ENCODE measurements at regions not wholly inside any gene's neighbourhood (a gene's known extent, or its start where the extent isn't known, plus 50 kb on each side); places are given as distances from the start of the nearest gene placed in this dataset.

DNA sequence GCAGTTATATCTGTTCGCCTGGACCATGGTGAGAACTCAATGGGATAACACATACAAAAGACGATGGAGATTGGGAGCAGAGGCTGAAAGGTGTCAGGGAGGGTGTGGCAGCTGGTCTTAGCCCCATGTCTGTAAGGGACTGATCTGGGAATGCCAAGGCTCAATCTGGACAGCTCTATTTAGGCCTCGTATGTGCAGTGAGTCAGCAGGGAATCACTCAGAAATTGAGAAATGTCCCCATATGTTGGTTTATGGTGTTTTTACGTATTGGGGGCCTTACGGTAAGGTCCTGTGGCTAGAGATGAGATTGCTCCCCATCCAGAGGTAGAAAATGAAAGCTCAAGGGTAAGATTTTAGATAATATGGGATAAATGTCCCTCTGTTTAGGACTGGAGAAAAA lies 71.4 kb upstream of the TTC29 start:
- Histone ChIP-seq H3K4me3 (no peak overlapping the region), H3K27ac (no peak overlapping the region), H3K36me3 (no peaks in the 10 kb centered on the region), H3K9me3 (no peaks in the 10 kb centered on the region), H3K4me1 (no peaks in the 10 kb centered on the region), H3K27me3 (replicated peaks in 1 of 7) (no peaks in the 10 kb centered on the region)
- no peak for DNase-seq
- TF ChIP-seq POLR2A (IDR thresholded peaks at IDR 0.05), result no peak
- no peak for TF ChIP-seq POLR2AphosphoS5 (IDR thresholded peaks at IDR 0.05)
- TF ChIP-seq, protein P1, sequence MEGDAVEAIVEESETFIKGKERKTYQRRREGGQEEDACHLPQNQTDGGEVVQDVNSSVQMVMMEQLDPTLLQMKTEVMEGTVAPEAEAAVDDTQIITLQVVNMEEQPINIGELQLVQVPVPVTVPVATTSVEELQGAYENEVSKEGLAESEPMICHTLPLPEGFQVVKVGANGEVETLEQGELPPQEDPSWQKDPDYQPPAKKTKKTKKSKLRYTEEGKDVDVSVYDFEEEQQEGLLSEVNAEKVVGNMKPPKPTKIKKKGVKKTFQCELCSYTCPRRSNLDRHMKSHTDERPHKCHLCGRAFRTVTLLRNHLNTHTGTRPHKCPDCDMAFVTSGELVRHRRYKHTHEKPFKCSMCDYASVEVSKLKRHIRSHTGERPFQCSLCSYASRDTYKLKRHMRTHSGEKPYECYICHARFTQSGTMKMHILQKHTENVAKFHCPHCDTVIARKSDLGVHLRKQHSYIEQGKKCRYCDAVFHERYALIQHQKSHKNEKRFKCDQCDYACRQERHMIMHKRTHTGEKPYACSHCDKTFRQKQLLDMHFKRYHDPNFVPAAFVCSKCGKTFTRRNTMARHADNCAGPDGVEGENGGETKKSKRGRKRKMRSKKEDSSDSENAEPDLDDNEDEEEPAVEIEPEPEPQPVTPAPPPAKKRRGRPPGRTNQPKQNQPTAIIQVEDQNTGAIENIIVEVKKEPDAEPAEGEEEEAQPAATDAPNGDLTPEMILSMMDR (IDR thresholded peaks at IDR 0.05 in 8 of 11, conservative IDR thresholded peaks at IDR 0.05 in 3 of 11), result no peak
- intact Hi-C loops (cut with DNase I; ENCODE audit: low total_unique reads), result loop anchor here (5.0 kb wide), 1 partner anchor 80 kb away; no protein-coding TSS in a partner anchor
- 75 to 92% (median 80%) methylated on average over 5 of the region's 5 CpGs for WGBS, 5 donors

DNA sequence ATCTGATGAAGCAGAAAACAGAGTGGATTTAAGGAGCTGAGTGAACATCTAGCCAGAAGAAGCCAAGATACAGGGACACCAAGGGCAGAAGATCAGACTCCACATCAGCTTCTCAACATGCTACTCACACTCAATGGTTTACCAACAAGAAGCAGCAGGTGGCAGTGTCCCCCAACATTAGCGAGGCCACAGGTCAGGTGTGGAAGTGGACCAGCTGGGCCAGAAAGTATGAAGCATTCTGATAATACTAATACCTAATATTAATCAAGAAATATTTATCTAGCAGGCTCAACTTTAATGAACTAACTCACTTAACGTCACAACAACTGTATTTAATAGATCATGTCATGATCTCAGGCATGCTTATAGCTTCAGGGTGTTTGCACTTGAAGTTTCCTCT lies 73.4 kb upstream of the TTC29 start:
- no peaks in the 10 kb centered on the region for H3K9me3 ChIP-seq
- H3K27ac ChIP-seq, result no peak overlapping the region
- TF ChIP-seq POLR2A (IDR thresholded peaks at IDR 0.05), result no peak
- TF ChIP-seq, protein P1 (IDR thresholded peaks at IDR 0.05 in 8 of 11, conservative IDR thresholded peaks at IDR 0.05 in 3 of 11), result peak in 10 of 11 experiments; percentile 23 to 72 (median 61)
- H3K36me3 ChIP-seq, result no peaks in the 10 kb centered on the region
- DNase-seq, result peak; percentile 78
- H3K4me3 ChIP-seq, result no peak overlapping the region
- intact Hi-C loops (cut with DNase I; ENCODE audit: low total_unique reads), result loop anchor here (5.0 kb wide), 1 partner anchor 78 kb away; no protein-coding TSS in a partner anchor
- WGBS, 5 donors, result 53 to 71% (median 64%) methylated on average over 2 of the region's 2 CpGs
- no peaks in the 10 kb centered on the region for H3K27me3 ChIP-seq (replicated peaks in 1 of 7)
- no peaks in the 10 kb centered on the region for H3K4me1 ChIP-seq

DNA sequence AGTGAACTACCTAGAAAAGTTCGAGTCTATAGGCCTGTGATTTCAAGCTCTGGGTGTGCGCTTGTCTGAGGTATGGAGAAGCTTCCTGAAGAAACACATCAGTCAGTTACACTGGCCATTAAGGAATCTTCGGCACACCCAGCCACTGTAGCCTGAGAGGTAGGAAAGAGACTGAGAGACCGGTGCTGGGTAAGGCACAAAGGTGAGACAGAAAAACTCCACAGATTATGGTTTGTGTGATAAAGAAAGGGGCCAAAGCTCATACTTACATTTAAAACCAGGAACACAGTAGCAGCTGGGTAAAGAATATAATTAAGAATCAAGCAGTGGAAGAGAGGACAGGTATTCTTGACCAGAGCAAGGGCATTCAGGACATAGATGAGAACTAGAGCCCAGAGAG lies 74.8 kb upstream of the TTC29 start:
- H3K36me3 ChIP-seq, result no peaks in the 10 kb centered on the region
- no peaks in the 10 kb centered on the region for H3K9me3 ChIP-seq
- 84 to 90% (median 85%) methylated on average over 4 of the region's 4 CpGs for WGBS, 5 donors
- no peak overlapping the region for H3K27ac ChIP-seq
- no peak overlapping the region for H3K4me3 ChIP-seq
- no peak for TF ChIP-seq POLR2A (IDR thresholded peaks at IDR 0.05)
- TF ChIP-seq POLR2AphosphoS5 (IDR thresholded peaks at IDR 0.05), result no peak
- TF ChIP-seq, protein P1 (IDR thresholded peaks at IDR 0.05 in 8 of 11, conservative IDR thresholded peaks at IDR 0.05 in 3 of 11), result no peak
- no peaks in the 10 kb centered on the region for H3K4me1 ChIP-seq
- H3K27me3 ChIP-seq (replicated peaks in 1 of 7), result no peaks in the 10 kb centered on the region
- no peak for DNase-seq
- intact Hi-C loops (cut with DNase I; ENCODE audit: low total_unique reads), result no loop called here

DNA sequence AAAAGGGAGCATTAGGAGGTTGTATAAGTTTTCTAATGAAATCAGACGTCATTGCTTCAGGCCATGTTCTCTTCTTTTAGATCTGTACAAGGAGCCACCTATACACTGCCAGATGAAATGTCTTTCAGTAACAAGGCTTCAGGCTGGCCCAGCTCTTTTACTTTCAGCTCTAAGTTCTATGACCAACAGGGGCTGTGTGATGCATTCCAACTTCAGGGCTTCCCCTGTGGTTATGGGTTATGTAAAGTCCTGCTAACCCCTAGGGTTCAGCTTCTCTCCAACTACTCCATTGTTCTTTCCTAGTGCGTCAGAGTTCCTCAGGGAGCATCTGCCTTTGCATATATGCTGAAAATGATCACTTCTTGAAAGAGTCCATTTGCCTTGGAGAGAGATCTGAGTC lies 79.4 kb upstream of the TTC29 start:
- intact Hi-C loops (cut with DNase I; ENCODE audit: low total_unique reads), result no loop called here
- WGBS, 5 donors, result 84 to 97% (median 87%) methylated on average over 2 of the region's 2 CpGs

More for the DNA sequence above, 79.4 kb upstream of the TTC29 start:
- H3K36me3 ChIP-seq, result no peaks in the 10 kb centered on the region
- no peaks in the 10 kb centered on the region for H3K9me3 ChIP-seq
- no peak overlapping the region for H3K27ac ChIP-seq
- H3K27me3 ChIP-seq (replicated peaks in 1 of 7), result no peaks in the 10 kb centered on the region
- no peak for DNase-seq
- H3K4me1 ChIP-seq, result no peaks in the 10 kb centered on the region
- TF ChIP-seq POLR2AphosphoS5 (IDR thresholded peaks at IDR 0.05) (no peak), POLR2A (IDR thresholded peaks at IDR 0.05) (no peak)
- TF ChIP-seq, protein P1 (IDR thresholded peaks at IDR 0.05 in 8 of 11, conservative IDR thresholded peaks at IDR 0.05 in 3 of 11), result no peak
- no peak overlapping the region for H3K4me3 ChIP-seq
